Spinal cord (tissue), 9 donors: ENCODE measurements at regions not wholly inside any gene's neighbourhood (a gene's known extent, or its start where the extent isn't known, plus 50 kb on each side); places are given as distances from the start of the nearest gene placed in this dataset.

Source experiments
- DNase-seq, 6 donors: peaks; one replicate each; pipeline versions ENCODE4 v3.0.0 to v3.0.0-alpha.2; 2013 to 2015; ENCODE audit warnings: low spot score in 6 of 6, low read depth in 4 of 6
- H3K27ac ChIP-seq: one replicate; pipeline ENCODE4 v1.5.1; 2013; ENCODE audit warnings: low read depth, low read length, control low read depth
- H3K27me3 ChIP-seq: one replicate; pipeline ENCODE4 v1.6.1; 2013; ENCODE audit warnings: low read length; ENCODE audit not compliant: control insufficient read depth, insufficient read depth
- H3K36me3 ChIP-seq: one replicate; pipeline ENCODE4 v1.6.1; 2013; ENCODE audit warnings: low read length; ENCODE audit not compliant: control insufficient read depth, insufficient read depth
- H3K4me1 ChIP-seq: one replicate; pipeline ENCODE4 v1.6.1; 2013; ENCODE audit warnings: low read length; ENCODE audit not compliant: control insufficient read depth, insufficient read depth
- H3K4me3 ChIP-seq: one replicate; pipeline ENCODE4 v1.5.1; 2013; ENCODE audit warnings: low read depth, low read length, control low read depth
- H3K9me3 ChIP-seq: one replicate; pipeline ENCODE4 v1.6.1; 2013; ENCODE audit warnings: low read length; ENCODE audit not compliant: control insufficient read depth, insufficient read depth
- WGBS: methylation state at CpG from one replicate; pipeline ENCODE4 v1.1.5; 2013; ENCODE audit warnings: missing lambda C conversion rate; ENCODE audit not compliant: insufficient coverage; 5-methylcytosine and 5-hydroxymethylcytosine counted together
- donor health status: healthy.

DNA sequence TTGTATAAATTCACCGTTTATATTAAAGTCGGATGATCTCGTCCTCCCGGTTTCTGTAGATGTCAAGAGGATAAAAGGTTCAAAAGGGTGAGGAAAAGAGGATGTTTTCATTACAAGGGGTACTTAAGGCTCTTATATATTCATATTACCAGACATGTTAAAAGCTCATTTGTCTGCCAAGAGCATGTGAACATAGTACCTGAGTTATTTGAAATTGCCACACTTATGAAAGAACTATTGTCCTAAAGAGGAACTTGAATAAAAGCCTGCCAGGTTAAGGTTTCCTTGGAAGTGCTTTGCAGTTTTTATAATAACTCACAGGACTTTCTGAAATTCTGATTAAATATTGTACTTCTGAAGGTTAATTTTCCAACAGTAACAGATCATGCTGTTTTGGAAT lies 1915.1 kb downstream of the MAT2B start:
- H3K9me3 ChIP-seq = no peaks in the 10 kb centered on the region
- no peaks in the 10 kb centered on the region for H3K4me1 ChIP-seq
- H3K27me3 ChIP-seq = no peaks in the 10 kb centered on the region
- no peak overlapping the region for H3K4me3 ChIP-seq
- no peak for DNase-seq
- H3K36me3 ChIP-seq = no peaks in the 10 kb centered on the region
- no peak overlapping the region for H3K27ac ChIP-seq
- no CpG with 5 or more reads among the region's 4 CpGs for WGBS

DNA sequence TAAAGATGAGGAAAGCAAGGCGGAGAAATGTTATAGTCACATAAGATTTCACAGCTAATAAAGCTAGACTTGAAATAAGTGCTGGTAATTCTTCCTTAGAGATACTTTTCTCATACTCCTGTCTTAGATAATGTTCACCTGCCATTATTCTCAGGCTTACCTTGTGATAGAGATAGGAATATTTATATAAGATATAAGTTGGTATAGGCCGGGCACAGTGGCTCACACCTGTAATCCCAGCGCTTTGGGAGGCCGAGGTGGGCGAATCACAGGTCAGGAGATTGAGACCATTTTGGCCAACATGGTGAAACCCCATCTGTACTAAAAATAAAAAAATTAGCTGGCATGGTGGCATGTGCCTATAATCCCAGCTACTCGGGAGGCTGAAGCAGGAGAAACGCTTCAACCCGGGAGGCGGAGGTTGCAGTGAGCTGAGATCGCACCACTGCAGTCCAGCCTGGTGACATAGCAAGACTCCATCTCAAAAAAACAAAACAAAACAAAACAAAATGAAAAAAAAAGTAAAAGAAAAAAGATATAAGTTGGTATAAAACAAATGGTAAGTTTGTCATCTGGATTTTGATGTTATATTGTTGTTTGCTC lies 1918.4 kb downstream of the MAT2B start:
- no CpG with 5 or more reads among the region's 10 CpGs for WGBS
- Histone ChIP-seq H3K27me3 (no peaks in the 10 kb centered on the region), H3K4me3 (no peak overlapping the region), H3K36me3 (no peaks in the 10 kb centered on the region), H3K4me1 (no peaks in the 10 kb centered on the region), H3K27ac (no peak overlapping the region), H3K9me3 (no peaks in the 10 kb centered on the region)
- DNase-seq = no peak

GRCh38 chr5:165425594-165425993 lies 1920.2 kb downstream of the MAT2B start:
- H3K4me3 ChIP-seq = no peak overlapping the region
- 93% methylated on average over 2 of the region's 4 CpGs for WGBS

GRCh38 chr5:165448753-165449152 lies 1943.3 kb downstream of the MAT2B start:
- WGBS = no CpG with 5 or more reads among the region's 1 CpG
- Histone ChIP-seq H3K36me3 (no peaks in the 10 kb centered on the region), H3K27ac (no peak overlapping the region), H3K9me3 (no peaks in the 10 kb centered on the region), H3K4me1 (no peaks in the 10 kb centered on the region), H3K4me3 (no peak overlapping the region), H3K27me3 (no peaks in the 10 kb centered on the region)
- DNase-seq = no peak

More at GRCh38 chr5:165425594-165425993, 1920.2 kb downstream of the MAT2B start:
- H3K36me3 ChIP-seq = no peaks in the 10 kb centered on the region
- H3K9me3 ChIP-seq = no peaks in the 10 kb centered on the region
- H3K27ac ChIP-seq = no peak overlapping the region
- no peaks in the 10 kb centered on the region for H3K27me3 ChIP-seq
- no peak for DNase-seq
- no peaks in the 10 kb centered on the region for H3K4me1 ChIP-seq

- peak in 2 of 6 donors; percentile 43 to 51 for DNase-seq
- H3K36me3 ChIP-seq = no peaks in the 10 kb centered on the region
- WGBS = no CpG with 5 or more reads among the region's 5 CpGs
Observed at GRCh38 chr5:165457859-165458481, 1952.6 kb downstream of the MAT2B start.

DNA sequence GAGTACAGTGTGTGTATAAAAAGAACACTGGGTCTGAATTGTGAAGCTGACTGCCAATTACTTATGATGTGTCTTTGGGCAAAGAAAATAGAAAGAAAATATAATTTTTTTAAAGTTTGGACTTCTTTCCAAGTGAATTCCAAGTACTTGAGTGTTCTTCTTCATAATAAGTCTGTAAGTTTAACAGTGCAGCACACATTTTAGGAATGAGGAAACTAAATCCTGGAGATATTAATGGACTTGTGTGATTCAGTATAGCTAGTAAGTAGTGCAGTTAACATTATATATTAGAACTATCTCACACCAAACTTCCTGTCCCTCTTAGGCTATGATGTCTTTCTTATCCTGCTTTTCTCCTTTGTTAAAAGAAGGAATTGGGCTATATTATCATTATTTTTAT lies 1953.8 kb downstream of the MAT2B start:
- H3K27ac ChIP-seq = no peak overlapping the region
- H3K9me3 ChIP-seq = no peaks in the 10 kb centered on the region
- H3K27me3 ChIP-seq = no peaks in the 10 kb centered on the region
- no peak overlapping the region for H3K4me3 ChIP-seq
- no peaks in the 10 kb centered on the region for H3K4me1 ChIP-seq
- H3K36me3 ChIP-seq = no peaks in the 10 kb centered on the region
- DNase-seq = no peak

More at GRCh38 chr5:165457859-165458481, 1952.6 kb downstream of the MAT2B start:
- H3K4me3 ChIP-seq = no peak overlapping the region
- no peaks in the 10 kb centered on the region for H3K27me3 ChIP-seq
- H3K4me1 ChIP-seq = no peaks in the 10 kb centered on the region
- H3K27ac ChIP-seq = no peak overlapping the region
- no peaks in the 10 kb centered on the region for H3K9me3 ChIP-seq

GRCh38 chr5:165460911-165461310 lies 1955.5 kb downstream of the MAT2B start:
- Histone ChIP-seq H3K27me3 (no peaks in the 10 kb centered on the region), H3K4me1 (no peaks in the 10 kb centered on the region), H3K9me3 (no peaks in the 10 kb centered on the region), H3K36me3 (no peaks in the 10 kb centered on the region), H3K27ac (no peak overlapping the region), H3K4me3 (no peak overlapping the region)
- no peak for DNase-seq
- WGBS = no CpG with 5 or more reads among the region's 4 CpGs

GRCh38 chr5:165477546-165477945 lies 1972.1 kb downstream of the MAT2B start:
- H3K36me3 ChIP-seq = no peaks in the 10 kb centered on the region
- no peak overlapping the region for H3K27ac ChIP-seq
- no peak overlapping the region for H3K4me3 ChIP-seq
- H3K4me1 ChIP-seq = no peaks in the 10 kb centered on the region
- no peak for DNase-seq
- H3K27me3 ChIP-seq = no peaks in the 10 kb centered on the region
- no CpG with 5 or more reads among the region's 3 CpGs for WGBS
- no peaks in the 10 kb centered on the region for H3K9me3 ChIP-seq

GRCh38 chr5:165495829-165496380 lies 1990.5 kb downstream of the MAT2B start:
- no peak overlapping the region for H3K27ac ChIP-seq
- no peaks in the 10 kb centered on the region for H3K27me3 ChIP-seq
- H3K9me3 ChIP-seq = no peaks in the 10 kb centered on the region
- DNase-seq = no peak
- no peak overlapping the region for H3K4me3 ChIP-seq
- H3K36me3 ChIP-seq = no peaks in the 10 kb centered on the region
- 82% methylated on average over 3 of the region's 5 CpGs for WGBS
- no peaks in the 10 kb centered on the region for H3K4me1 ChIP-seq

DNA sequence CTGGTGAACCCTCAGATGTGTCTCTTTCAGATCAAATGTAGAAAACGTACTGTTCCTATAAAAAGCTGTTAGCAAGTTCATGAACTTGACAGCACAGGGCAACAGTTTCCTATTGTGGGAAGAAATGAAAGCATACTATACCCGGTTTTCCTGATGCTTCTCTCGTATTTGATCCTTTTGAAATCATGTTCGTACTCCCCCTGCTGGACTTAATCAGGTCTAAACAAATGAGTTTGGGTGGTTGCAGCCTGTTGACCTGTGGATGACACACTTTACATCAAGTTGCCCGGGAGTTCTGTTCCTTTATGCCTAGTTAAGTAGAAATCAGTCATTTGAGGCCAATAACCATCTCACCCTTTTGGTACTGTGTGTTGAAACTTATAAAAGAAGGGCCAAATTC lies 1992.3 kb downstream of the MAT2B start:
- Histone ChIP-seq H3K27me3 (no peaks in the 10 kb centered on the region), H3K4me3 (no peak overlapping the region), H3K4me1 (no peaks in the 10 kb centered on the region), H3K9me3 (no peaks in the 10 kb centered on the region), H3K36me3 (no peaks in the 10 kb centered on the region), H3K27ac (no peak overlapping the region)
- WGBS = 100% methylated on average over 1 of the region's 5 CpGs
- DNase-seq = peak in 1 of 6 donors; percentile 9
